H1 (cell line): ENCODE measurements at regions not wholly inside any gene's neighbourhood (a gene's known extent, or its start where the extent isn't known, plus 50 kb on each side); places are given as distances from the start of the nearest gene placed in this dataset.

ENCODE experiments used
- ATF3 ChIP-seq: IDR thresholded peaks from 2 replicates; pipeline ENCODE4 v1.6.1; 2011; ENCODE audit warnings: low read depth, mild to moderate bottlenecking, low read length; ENCODE audit not compliant: insufficient read depth
- CBX8 ChIP-seq: fragments of 300-800, 300-1000 bp; sonication (generic); IDR thresholded peaks from 2 replicates; pipeline ENCODE4 v1.7.1; 2016; ENCODE audit warnings: low read depth, low read length, borderline replicate concordance
- CEBPB ChIP-seq: IDR thresholded peaks from 2 replicates; pipeline ENCODE4 v1.6.1; 2012; ENCODE audit warnings: low read depth, low read length
- CHD7 ChIP-seq: fragments of 300-600 bp; sonication (generic); IDR thresholded peaks from 2 replicates; pipeline ENCODE4 v1.7.1; 2012; ENCODE audit warnings: low read length, moderate library complexity, mild to moderate bottlenecking, inconsistent platforms; ENCODE audit not compliant: insufficient replicate concordance
- FOSL1 ChIP-seq: IDR thresholded peaks from 2 replicates; pipeline ENCODE4 v1.6.1; 2011; ENCODE audit warnings: mild to moderate bottlenecking, low read depth, low read length, moderate library complexity; ENCODE audit not compliant: insufficient read depth
- TBP ChIP-seq: IDR thresholded peaks from 2 replicates; pipeline ENCODE4 v1.6.1; 2011; ENCODE audit warnings: low read depth, low read length, improper control_type of control experiment

GRCh38 chr7:125695626-125696025 lies 766.0 kb upstream of the POT1 start (continued):
- TF ChIP-seq CHD7, result no peak
- no peak for TF ChIP-seq TBP
- no peak for TF ChIP-seq FOSL1
- TF ChIP-seq ATF3, result no peak
- no peak for TF ChIP-seq CEBPB
- TF ChIP-seq CBX8, result no peak
